Aorta (tissue), 5 donors: ENCODE measurements at regions not wholly inside any gene's neighbourhood (a gene's known extent, or its start where the extent isn't known, plus 50 kb on each side); places are given as distances from the start of the nearest gene placed in this dataset.

Experiments
- ATAC-seq: fragments of 200-7000 bp; cut with Tn5 transposase; one replicate; pipeline ENCODE4 v1.9.1; 2022; ENCODE audit warnings: moderate library complexity; ENCODE audit not compliant: low FRiP score
- DNase-seq, 2 donors: peaks; one replicate each; pipeline ENCODE4 v3.0.0-alpha.2; 2020
- H3K27ac ChIP-seq, 2 donors: one replicate each; pipeline ENCODE4 v1.5.1; 2013; ENCODE audit warnings: low read length in 2 of 2, mild to moderate bottlenecking in 2 of 2, moderate library complexity in 2 of 2, control low read depth in 1 of 2, inconsistent platforms in 1 of 2, low read depth in 1 of 2
- H3K27me3 ChIP-seq, 2 donors: one replicate each; pipeline ENCODE4 v1.6.1; 2013; ENCODE audit warnings: control low read depth in 1 of 2, low read length in 1 of 2, mild to moderate bottlenecking in 1 of 2, moderate library complexity in 1 of 2; ENCODE audit not compliant: insufficient read depth in 2 of 2, control insufficient read depth in 1 of 2
- H3K36me3 ChIP-seq, 2 donors: one replicate each; pipeline ENCODE4 v1.6.1; 2013; ENCODE audit warnings: control low read depth in 1 of 2, low read length in 1 of 2, mild to moderate bottlenecking in 1 of 2; ENCODE audit not compliant: insufficient read depth in 2 of 2, control insufficient read depth in 1 of 2
- H3K4me1 ChIP-seq, 2 donors: one replicate each; pipeline ENCODE4 v1.6.1; 2013; ENCODE audit warnings: low read length in 2 of 2, control low read depth in 1 of 2, mild to moderate bottlenecking in 1 of 2, moderate library complexity in 1 of 2; ENCODE audit not compliant: insufficient read depth in 2 of 2, control insufficient read depth in 1 of 2
- H3K4me3 ChIP-seq, 2 donors: one replicate each; pipeline ENCODE4 v1.5.1; 2013; ENCODE audit warnings: low read length in 2 of 2, control low read depth in 1 of 2, mild to moderate bottlenecking in 1 of 2
- H3K9me3 ChIP-seq: one replicate; pipeline ENCODE4 v1.6.1; 2013; ENCODE audit warnings: mild to moderate bottlenecking, low read length; ENCODE audit not compliant: control insufficient read depth
- WGBS, 2 donors: extraction: QIAGEN DNeasy Blood & Tissue Kit; methylation state at CpG; one replicate each; pipeline ENCODE4 v1.1.7; 2013; 5-methylcytosine and 5-hydroxymethylcytosine counted together
- intact Hi-C, 2 donors: fragments of 100-400 bp; cut with DNase I; formaldehyde crosslinking; loops; one replicate each; pipeline versions ENCODE4 v1.14.2 to v1.15.0; 2022
- donor health status: healthy with polysubstance abuse.
- donor health status: Bipolar disorder and iron deficiency.
- donor health status: DM: no; HTN: no; CAD: no.
- donor health status: DM: no; HTN: no; CAD: no.
- donor health status: DM: yes; HTN: yes; CAD: no.

DNA sequence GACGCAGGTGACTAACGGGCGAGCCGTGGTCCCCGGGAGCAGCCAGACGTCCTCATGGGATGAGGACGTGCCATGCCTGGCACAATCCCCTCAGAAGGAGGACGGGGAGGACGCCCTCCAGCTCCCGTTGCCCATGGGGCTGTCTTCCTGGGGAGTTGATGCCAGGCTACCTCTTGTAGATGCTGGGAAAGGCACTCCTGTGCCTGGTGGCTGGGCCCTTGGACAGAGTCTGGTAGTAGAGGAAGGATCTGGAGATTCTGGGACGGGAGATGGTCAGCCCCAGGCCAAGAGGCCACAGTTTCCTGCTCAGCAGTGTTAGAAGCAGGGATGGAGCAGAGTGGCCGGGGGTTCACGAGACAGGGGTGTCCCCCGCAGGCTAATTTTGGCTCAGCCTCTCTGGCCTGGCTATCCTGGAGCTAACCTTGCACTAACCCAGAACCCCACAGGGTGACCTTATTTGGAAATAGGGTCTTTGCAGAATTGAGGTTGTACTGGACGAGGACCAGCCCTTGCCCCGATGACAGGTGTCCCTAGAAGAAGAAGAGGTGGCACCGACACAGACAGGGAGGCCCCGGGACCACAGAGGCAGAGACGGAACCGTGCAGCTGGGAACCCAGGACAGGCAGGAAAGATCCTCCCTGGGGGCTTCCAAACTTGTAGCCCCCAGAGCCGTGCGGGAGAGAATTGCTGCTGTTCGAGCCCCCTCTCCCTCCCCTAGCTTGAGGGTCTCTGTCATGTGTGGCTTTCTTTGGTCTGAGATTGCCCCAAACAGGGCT, 50.1 kb upstream of the ADRA2C start:
- intact Hi-C loops: no loop called here
- ATAC-seq: no peak
- Histone ChIP-seq H3K27me3 (no peaks in the 10 kb centered on the region), H3K9me3 (no peaks in the 10 kb centered on the region), H3K4me3 (no peak overlapping the region), H3K36me3 (no peaks in the 10 kb centered on the region), H3K4me1 (no peaks in the 10 kb centered on the region), H3K27ac (no peak overlapping the region)
- WGBS, 2 donors: 90 to 91% methylated on average over 23 of the region's 23 CpGs
- peak in 1 of 2 donors; percentile 33 for DNase-seq

DNA sequence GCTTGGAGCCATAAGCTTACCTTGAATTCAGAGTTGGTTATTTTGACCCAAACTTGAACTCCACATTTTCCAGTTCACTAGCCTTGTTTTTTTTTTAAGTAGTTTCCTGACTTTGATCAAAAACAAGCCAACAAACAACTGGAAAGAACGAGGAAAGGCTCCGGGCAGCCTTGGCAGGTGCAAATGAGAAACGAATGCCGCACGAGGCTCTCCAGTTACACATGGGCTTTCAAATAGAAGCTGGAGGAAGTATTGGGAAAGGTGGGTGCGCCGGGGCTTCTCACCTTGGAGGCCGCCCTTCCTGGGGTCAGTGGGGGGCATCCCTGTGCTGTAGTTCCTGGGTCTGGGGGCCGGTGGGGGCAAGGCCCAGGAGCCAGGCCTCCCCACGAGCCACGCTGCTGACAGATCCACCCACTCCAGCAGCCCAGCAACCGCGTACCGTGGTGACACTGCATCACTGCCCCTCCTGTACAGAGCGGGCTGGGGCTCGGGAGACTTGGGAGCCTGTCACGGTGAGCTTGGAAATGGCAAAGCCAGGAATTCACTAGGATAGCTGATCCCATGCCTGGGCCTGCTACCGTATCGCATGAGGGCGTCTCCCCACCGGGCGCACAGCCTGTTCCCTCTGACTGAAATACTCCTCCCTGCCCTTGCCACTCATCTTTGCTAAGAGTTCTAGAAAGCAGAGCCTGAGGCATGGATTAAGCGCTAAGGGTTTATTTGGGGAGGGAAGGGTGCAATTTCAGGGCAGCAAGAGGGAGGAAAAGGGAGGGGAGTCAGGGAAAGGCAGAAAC, 50.9 kb upstream of the ADRA2C start:
- no peaks in the 10 kb centered on the region for H3K36me3 ChIP-seq
- no peaks in the 10 kb centered on the region for H3K4me1 ChIP-seq
- no peak overlapping the region for H3K4me3 ChIP-seq
- peak; percentile 24 to 59 for DNase-seq
- intact Hi-C loops: no loop called here
- H3K27ac ChIP-seq: no peak overlapping the region
- no peaks in the 10 kb centered on the region for H3K9me3 ChIP-seq
- no peak for ATAC-seq
- 91 to 93% methylated on average over 23 of the region's 23 CpGs for WGBS, 2 donors
- no peaks in the 10 kb centered on the region for H3K27me3 ChIP-seq

DNA sequence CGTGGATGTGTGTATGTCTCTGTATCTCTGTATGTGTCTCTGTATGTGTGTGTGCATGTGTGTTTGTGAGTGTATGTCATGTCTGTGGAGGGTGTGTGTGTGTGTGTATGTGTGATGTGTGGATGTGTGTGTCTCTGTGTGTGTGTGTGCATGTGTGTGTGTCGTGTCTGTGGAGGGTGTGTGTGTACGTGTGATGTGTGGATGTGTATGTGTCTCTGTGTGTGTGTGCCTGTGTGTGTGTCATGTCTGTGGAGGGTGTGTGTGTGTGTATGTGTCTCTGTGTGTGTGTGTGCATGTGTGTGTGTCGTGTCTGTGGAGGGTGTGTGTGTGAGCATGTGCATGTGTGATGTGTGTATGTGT, 51.6 kb upstream of the ADRA2C start:
- H3K27me3 ChIP-seq: no peaks in the 10 kb centered on the region

DNA sequence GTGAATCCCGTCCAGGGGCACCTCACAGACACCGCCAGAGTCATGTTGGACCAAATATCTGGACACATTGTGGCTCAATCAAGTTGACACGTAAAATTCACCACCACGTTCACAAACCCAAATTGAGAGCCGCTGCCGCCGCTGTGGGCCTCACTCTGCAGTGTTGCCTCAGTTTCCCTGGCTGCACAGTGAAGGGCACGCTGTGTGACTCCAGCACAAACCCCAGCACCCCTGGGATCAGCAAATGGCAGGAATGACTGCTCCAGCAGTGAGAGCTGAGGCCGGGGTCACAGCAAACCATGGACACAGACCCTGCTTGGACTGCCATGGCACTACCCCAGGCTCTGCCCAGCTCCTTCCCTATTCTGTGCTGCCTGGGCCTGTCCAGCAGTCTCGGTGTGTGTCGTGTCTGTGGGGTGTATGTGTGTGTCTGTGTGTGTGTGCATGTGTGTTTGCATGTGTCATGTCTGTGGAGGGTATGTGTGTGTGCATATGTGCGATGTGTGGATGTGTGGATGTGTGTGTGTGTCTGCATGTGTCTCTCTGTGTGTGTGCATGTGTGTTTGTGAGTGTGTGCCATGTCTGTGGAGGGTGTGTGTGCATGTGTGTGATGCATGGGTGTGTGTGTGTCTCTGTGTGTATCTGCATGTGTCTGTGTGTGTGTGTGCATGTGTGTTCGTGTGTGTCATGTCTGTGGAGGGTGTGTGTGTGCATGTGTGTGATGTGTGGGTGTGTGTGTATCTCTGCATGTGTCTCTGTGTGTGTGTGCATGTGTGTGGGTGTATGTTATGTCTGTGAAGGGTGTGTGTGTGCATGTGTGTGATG, 52.2 kb upstream of the ADRA2C start:
- no peak for ATAC-seq
- 96% methylated on average over 13 of the region's 13 CpGs for WGBS, 2 donors
- no peak overlapping the region for H3K4me3 ChIP-seq

More for the DNA sequence above, 51.6 kb upstream of the ADRA2C start:
- H3K27ac ChIP-seq: no peak overlapping the region
- no peak for ATAC-seq
- intact Hi-C loops: no loop called here
- H3K4me1 ChIP-seq: no peaks in the 10 kb centered on the region
- WGBS, 2 donors: 93 to 99% methylated on average over 4 of the region's 4 CpGs
- H3K36me3 ChIP-seq: no peaks in the 10 kb centered on the region
- no peak for DNase-seq
- H3K9me3 ChIP-seq: no peaks in the 10 kb centered on the region
- no peak overlapping the region for H3K4me3 ChIP-seq

DNA sequence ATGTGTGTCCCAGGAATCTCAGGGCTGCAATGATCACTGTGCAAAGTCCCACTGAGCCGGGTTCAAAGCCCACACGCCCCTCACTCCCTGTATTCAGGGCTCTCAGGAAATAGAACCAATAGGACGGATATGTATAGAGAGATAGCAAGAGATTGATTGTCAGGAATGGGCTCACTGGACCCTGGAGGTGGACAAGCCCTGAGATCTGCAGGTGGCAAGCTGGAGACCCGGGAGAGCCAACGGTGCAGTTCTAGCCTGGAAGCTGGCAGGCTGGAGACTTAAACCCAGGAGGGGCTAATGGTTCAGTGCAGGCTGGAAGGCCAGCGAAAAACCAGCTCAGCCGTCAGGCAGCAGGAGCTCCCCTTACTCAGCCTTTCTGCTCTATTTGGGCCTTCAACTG, 52.8 kb upstream of the ADRA2C start:
- ATAC-seq (no peak), DNase-seq (no peak)
- WGBS, 2 donors: 95 to 96% methylated on average over 7 of the region's 7 CpGs
- Histone ChIP-seq H3K27ac (no peak overlapping the region), H3K9me3 (no peaks in the 10 kb centered on the region), H3K27me3 (no peaks in the 10 kb centered on the region), H3K4me1 (no peaks in the 10 kb centered on the region), H3K36me3 (no peaks in the 10 kb centered on the region), H3K4me3 (no peak overlapping the region)
- intact Hi-C loops: no loop called here

More for the DNA sequence above, 52.2 kb upstream of the ADRA2C start:
- Histone ChIP-seq H3K27ac (no peak overlapping the region), H3K9me3 (no peaks in the 10 kb centered on the region), H3K36me3 (no peaks in the 10 kb centered on the region), H3K27me3 (no peaks in the 10 kb centered on the region), H3K4me1 (no peaks in the 10 kb centered on the region)
- DNase-seq: peak in 1 of 2 donors; percentile 53
- intact Hi-C loops: no loop called here

DNA sequence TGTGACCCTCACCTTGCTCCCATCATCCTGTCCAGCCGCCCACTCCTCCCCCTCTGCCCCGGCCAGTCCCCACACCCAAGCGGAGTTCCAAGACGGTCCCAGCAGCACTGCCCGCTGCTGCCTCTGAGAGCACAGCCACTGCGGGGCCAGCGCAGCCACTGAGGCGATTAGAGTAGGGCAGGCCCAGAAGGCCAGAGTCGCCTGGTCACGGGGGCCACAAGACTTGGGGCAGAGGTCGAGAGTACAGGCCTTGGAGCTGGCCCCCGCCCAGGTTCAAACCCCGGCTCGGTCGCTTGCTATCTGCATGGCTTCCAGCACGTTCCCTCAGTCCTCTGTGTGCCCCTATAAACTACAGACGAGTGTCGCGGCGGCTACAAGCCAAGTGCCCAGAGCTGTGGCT, 53.2 kb upstream of the ADRA2C start:
- H3K36me3 ChIP-seq: no peaks in the 10 kb centered on the region
- DNase-seq: peak; percentile 40 to 68
- H3K27ac ChIP-seq: no peak overlapping the region
- H3K4me3 ChIP-seq: no peak overlapping the region
- no peaks in the 10 kb centered on the region for H3K27me3 ChIP-seq
- no peak for ATAC-seq
- H3K4me1 ChIP-seq: no peaks in the 10 kb centered on the region
- no peaks in the 10 kb centered on the region for H3K9me3 ChIP-seq
- intact Hi-C loops: no loop called here
- 95 to 96% methylated on average over 20 of the region's 20 CpGs for WGBS, 2 donors

DNA sequence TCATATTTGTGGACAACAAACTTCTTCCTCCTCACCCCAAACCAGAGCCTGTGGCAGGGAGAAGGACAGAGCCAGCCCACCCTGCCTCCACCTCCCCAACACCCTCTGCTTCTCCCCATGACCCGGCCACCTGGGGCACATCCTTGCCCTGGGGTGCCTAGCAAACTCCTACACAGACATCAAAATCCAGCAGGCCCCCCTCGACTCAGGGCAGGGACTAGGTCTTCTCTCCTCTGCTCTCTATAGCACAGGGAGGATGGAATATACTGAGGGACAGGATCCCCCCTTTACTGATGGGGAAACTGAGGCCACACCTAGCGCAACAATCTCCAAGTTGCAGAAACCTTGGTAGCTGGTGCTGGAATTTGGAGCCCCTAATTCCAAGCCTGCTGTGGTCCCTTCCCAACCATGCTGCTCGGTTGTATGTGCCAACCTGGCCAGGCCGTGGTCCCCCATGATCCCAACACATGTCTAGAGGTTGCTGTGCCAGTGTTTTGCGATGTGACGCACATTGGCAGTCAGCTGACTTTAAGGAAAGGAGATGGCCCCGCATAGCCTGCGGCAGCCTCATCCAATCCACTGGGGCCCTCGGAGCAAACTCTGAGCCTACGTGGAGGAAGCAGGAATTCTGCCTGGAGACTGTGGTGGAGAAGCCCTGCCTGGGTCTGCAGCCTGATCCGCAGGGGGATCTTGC, 53.9 kb upstream of the ADRA2C start:
- H3K27ac ChIP-seq: no peak overlapping the region
- 92 to 94% methylated on average over 12 of the region's 12 CpGs for WGBS, 2 donors
- ATAC-seq: no peak
- no peak overlapping the region for H3K4me3 ChIP-seq
- H3K9me3 ChIP-seq: no peaks in the 10 kb centered on the region
- DNase-seq: no peak
- no peaks in the 10 kb centered on the region for H3K27me3 ChIP-seq
- H3K36me3 ChIP-seq: no peaks in the 10 kb centered on the region
- H3K4me1 ChIP-seq: no peaks in the 10 kb centered on the region
- intact Hi-C loops: no loop called here
